ENCODE measurements at regions not wholly inside any gene's neighbourhood (a gene's known extent, or its start where the extent isn't known, plus 50 kb on each side); places are given as distances from the start of the nearest gene placed in this dataset.
A peak's percentile ranks its signal among the peaks of the same experiment; 100 is the strongest.

DNA sequence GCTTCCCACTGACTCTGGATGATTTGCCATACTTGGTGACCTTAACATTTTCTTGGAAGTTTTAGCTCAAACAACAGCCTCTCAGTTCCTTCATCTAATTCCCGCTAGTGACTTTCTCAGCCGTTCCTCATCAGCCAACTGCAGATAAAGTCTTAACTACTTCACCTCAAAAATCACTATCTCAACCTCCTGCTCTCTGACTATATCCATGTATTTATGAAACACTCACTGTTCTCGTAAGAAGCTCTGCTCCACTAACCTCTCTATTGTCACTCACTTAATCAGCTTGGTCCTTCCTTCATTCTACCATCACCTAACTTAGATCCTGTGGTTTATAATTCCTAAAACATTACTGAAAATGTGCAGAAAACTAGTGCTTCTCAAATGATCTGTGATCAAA is 1551.6 kb downstream of the MRPL39 start:
- H3K4me1 ChIP-seq (ENCODE audit: control insufficient read depth, insufficient read depth, low read length) = no peaks in the 10 kb centered on the region
- H3K4me2 ChIP-seq (ENCODE audit: low read length) = no peak overlapping the region
- H3K9ac ChIP-seq (ENCODE audit: low read depth, low read length) = no peak overlapping the region
- H3K36me3 ChIP-seq (ENCODE audit: insufficient read depth, low read length) = no peaks in the 10 kb centered on the region
- no peaks in the 10 kb centered on the region for H3K27me3 ChIP-seq (ENCODE audit: control insufficient read depth, insufficient read depth, low read length)
- H3K9me3 ChIP-seq (replicated peaks; ENCODE audit: low read length) = no peaks in the 10 kb centered on the region
- no peak overlapping the region for H3K4me3 ChIP-seq (ENCODE audit: low read length)

GRCh38 chr21:24050231-24050630 is 1557.0 kb downstream of the MRPL39 start:
- Histone ChIP-seq H3K4me3 (ENCODE audit: low read length) (no peak overlapping the region), H3K9ac (ENCODE audit: low read depth, low read length) (no peak overlapping the region), H3K9me3 (replicated peaks; ENCODE audit: low read length) (no peaks in the 10 kb centered on the region), H3K4me2 (ENCODE audit: low read length) (no peak overlapping the region), H3K36me3 (ENCODE audit: insufficient read depth, low read length) (no peaks in the 10 kb centered on the region), H3K27me3 (ENCODE audit: control insufficient read depth, insufficient read depth, low read length) (no peaks in the 10 kb centered on the region), H3K4me1 (ENCODE audit: control insufficient read depth, insufficient read depth, low read length) (peaks cover 10% of the 10 kb centered on the region)

- H3K4me3 ChIP-seq (ENCODE audit: low read length) = no peak overlapping the region
- H3K9ac ChIP-seq (ENCODE audit: low read depth, low read length) = no peak overlapping the region
- no peaks in the 10 kb centered on the region for H3K36me3 ChIP-seq (ENCODE audit: insufficient read depth, low read length)
- H3K4me1 ChIP-seq (ENCODE audit: control insufficient read depth, insufficient read depth, low read length) = peaks cover 13% of the 10 kb centered on the region
- no peak overlapping the region for H3K4me2 ChIP-seq (ENCODE audit: low read length)
- no peaks in the 10 kb centered on the region for H3K9me3 ChIP-seq (replicated peaks; ENCODE audit: low read length)
- no peaks in the 10 kb centered on the region for H3K27me3 ChIP-seq (ENCODE audit: control insufficient read depth, insufficient read depth, low read length)
Observed at GRCh38 chr21:24046829-24047443, 1560.3 kb downstream of the MRPL39 start.

GRCh38 chr21:24045775-24046215 is 1561.5 kb downstream of the MRPL39 start:
- peak overlapping the region; percentile 49 for H3K4me2 ChIP-seq (ENCODE audit: low read length)
- H3K27me3 ChIP-seq (ENCODE audit: control insufficient read depth, insufficient read depth, low read length) = no peaks in the 10 kb centered on the region
- peaks cover 13% of the 10 kb centered on the region for H3K4me1 ChIP-seq (ENCODE audit: control insufficient read depth, insufficient read depth, low read length)
- no peaks in the 10 kb centered on the region for H3K9me3 ChIP-seq (replicated peaks; ENCODE audit: low read length)
- no peak overlapping the region for H3K4me3 ChIP-seq (ENCODE audit: low read length)
- H3K9ac ChIP-seq (ENCODE audit: low read depth, low read length) = no peak overlapping the region
- H3K36me3 ChIP-seq (ENCODE audit: insufficient read depth, low read length) = no peaks in the 10 kb centered on the region

DNA sequence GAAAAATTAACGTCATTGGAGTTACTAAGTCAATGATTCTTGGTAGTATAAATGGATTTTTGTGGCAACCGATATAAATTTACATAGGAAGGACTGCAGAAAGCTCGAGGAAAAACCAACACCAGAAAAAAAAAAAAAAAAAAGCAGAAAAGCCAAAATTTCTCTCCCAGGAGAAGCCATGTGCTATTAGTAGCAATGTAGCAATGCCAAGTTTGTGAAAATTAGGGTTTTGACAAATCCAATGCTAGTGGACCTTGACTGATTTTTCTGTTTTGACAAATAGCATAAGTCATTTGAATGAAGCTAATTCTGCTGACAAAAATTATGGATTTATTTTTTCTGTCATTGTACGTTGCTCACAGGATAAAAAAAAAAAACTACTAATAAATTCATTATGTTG is 1561.9 kb downstream of the MRPL39 start:
- no peaks in the 10 kb centered on the region for H3K27me3 ChIP-seq (ENCODE audit: control insufficient read depth, insufficient read depth, low read length)
- H3K9me3 ChIP-seq (replicated peaks; ENCODE audit: low read length) = no peaks in the 10 kb centered on the region
- no peak overlapping the region for H3K4me3 ChIP-seq (ENCODE audit: low read length)
- no peaks in the 10 kb centered on the region for H3K36me3 ChIP-seq (ENCODE audit: insufficient read depth, low read length)
- peak overlapping the region; percentile 43 for H3K9ac ChIP-seq (ENCODE audit: low read depth, low read length)
- H3K4me2 ChIP-seq (ENCODE audit: low read length) = peak overlapping the region; percentile 49
- peaks cover 13% of the 10 kb centered on the region for H3K4me1 ChIP-seq (ENCODE audit: control insufficient read depth, insufficient read depth, low read length)

- Histone ChIP-seq H3K9me3 (replicated peaks; ENCODE audit: low read length) (no peaks in the 10 kb centered on the region), H3K9ac (ENCODE audit: low read depth, low read length) (no peak overlapping the region), H3K27me3 (ENCODE audit: control insufficient read depth, insufficient read depth, low read length) (no peaks in the 10 kb centered on the region), H3K4me3 (ENCODE audit: low read length) (no peak overlapping the region), H3K36me3 (ENCODE audit: insufficient read depth, low read length) (no peaks in the 10 kb centered on the region), H3K4me2 (ENCODE audit: low read length) (no peak overlapping the region), H3K4me1 (ENCODE audit: control insufficient read depth, insufficient read depth, low read length) (peaks cover 13% of the 10 kb centered on the region)
Observed at GRCh38 chr21:24042687-24043086, 1564.6 kb downstream of the MRPL39 start.

- Histone ChIP-seq H3K4me1 (ENCODE audit: control insufficient read depth, insufficient read depth, low read length) (no peaks in the 10 kb centered on the region), H3K27me3 (ENCODE audit: control insufficient read depth, insufficient read depth, low read length) (no peaks in the 10 kb centered on the region), H3K4me3 (ENCODE audit: low read length) (no peak overlapping the region), H3K4me2 (ENCODE audit: low read length) (no peak overlapping the region), H3K36me3 (ENCODE audit: insufficient read depth, low read length) (no peaks in the 10 kb centered on the region), H3K9ac (ENCODE audit: low read depth, low read length) (no peak overlapping the region), H3K9me3 (replicated peaks; ENCODE audit: low read length) (no peaks in the 10 kb centered on the region)
Observed at GRCh38 chr21:24032709-24033232, 1574.5 kb downstream of the MRPL39 start.

- H3K27me3 ChIP-seq (ENCODE audit: control insufficient read depth, insufficient read depth, low read length) = no peaks in the 10 kb centered on the region
- no peak overlapping the region for H3K4me3 ChIP-seq (ENCODE audit: low read length)
- H3K9ac ChIP-seq (ENCODE audit: low read depth, low read length) = no peak overlapping the region
- H3K4me1 ChIP-seq (ENCODE audit: control insufficient read depth, insufficient read depth, low read length) = peaks cover 19% of the 10 kb centered on the region
- H3K4me2 ChIP-seq (ENCODE audit: low read length) = no peak overlapping the region
- H3K36me3 ChIP-seq (ENCODE audit: insufficient read depth, low read length) = no peaks in the 10 kb centered on the region
- no peaks in the 10 kb centered on the region for H3K9me3 ChIP-seq (replicated peaks; ENCODE audit: low read length)
Observed at GRCh38 chr21:24027396-24027795, 1579.9 kb downstream of the MRPL39 start.

GRCh38 chr21:24025101-24025500 is 1582.2 kb downstream of the MRPL39 start:
- Histone ChIP-seq H3K4me1 (ENCODE audit: control insufficient read depth, insufficient read depth, low read length) (peaks cover 20% of the 10 kb centered on the region), H3K9ac (ENCODE audit: low read depth, low read length) (peak overlapping the region; percentile 22), H3K4me2 (ENCODE audit: low read length) (peak overlapping the region; percentile 34), H3K36me3 (ENCODE audit: insufficient read depth, low read length) (no peaks in the 10 kb centered on the region), H3K4me3 (ENCODE audit: low read length) (no peak overlapping the region), H3K27me3 (ENCODE audit: control insufficient read depth, insufficient read depth, low read length) (no peaks in the 10 kb centered on the region), H3K9me3 (replicated peaks; ENCODE audit: low read length) (no peaks in the 10 kb centered on the region)

DNA sequence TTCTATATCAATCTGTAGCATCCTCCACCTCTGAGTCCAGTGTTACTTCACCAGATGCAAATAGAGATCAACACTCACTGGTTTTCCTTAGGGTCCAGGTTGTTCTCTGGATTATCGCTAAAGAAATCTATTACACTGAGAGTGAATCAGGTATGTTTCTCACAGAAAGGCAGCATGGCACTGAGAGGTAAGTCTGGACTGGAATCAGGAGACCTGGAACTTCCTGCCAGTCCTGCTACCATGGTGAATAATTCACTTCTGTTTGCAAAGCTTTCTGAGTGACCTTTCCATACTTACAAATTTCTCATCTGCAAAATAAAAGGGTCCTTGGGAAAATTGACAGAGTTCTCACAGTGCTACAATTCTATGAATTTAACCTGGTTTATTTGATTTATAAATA is 1583.3 kb downstream of the MRPL39 start:
- peak overlapping the region; percentile 1 for H3K4me2 ChIP-seq (ENCODE audit: low read length)
- H3K9me3 ChIP-seq (replicated peaks; ENCODE audit: low read length) = no peaks in the 10 kb centered on the region
- H3K36me3 ChIP-seq (ENCODE audit: insufficient read depth, low read length) = no peaks in the 10 kb centered on the region
- H3K4me1 ChIP-seq (ENCODE audit: control insufficient read depth, insufficient read depth, low read length) = peaks cover 20% of the 10 kb centered on the region
- H3K27me3 ChIP-seq (ENCODE audit: control insufficient read depth, insufficient read depth, low read length) = no peaks in the 10 kb centered on the region
- H3K4me3 ChIP-seq (ENCODE audit: low read length) = no peak overlapping the region
- H3K9ac ChIP-seq (ENCODE audit: low read depth, low read length) = no peak overlapping the region

GRCh38 chr21:24023402-24023801 is 1583.9 kb downstream of the MRPL39 start:
- no peak overlapping the region for H3K4me3 ChIP-seq (ENCODE audit: low read length)

DNA sequence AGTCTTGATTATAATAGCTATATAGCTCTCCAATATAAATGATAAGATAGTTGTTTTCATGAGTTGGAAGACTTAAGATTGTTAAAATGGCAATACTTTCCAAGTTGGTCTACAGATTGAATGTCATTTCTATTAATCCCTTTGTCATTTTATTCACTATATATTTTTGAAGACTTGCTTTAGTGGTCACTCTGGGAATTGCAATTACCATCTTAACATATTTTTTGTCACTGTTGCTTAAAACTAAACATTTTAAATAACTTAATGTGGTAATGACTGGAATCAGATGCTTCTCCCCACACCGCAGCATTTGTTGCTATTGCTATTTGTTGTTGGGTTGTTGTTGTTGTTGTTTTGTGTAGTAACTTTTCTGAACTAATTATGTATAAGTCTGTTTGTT is 1592.9 kb downstream of the MRPL39 start:
- no peaks in the 10 kb centered on the region for H3K9me3 ChIP-seq (replicated peaks; ENCODE audit: low read length)
- no peaks in the 10 kb centered on the region for H3K27me3 ChIP-seq (ENCODE audit: control insufficient read depth, insufficient read depth, low read length)
- H3K4me3 ChIP-seq (ENCODE audit: low read length) = no peak overlapping the region

More at GRCh38 chr21:24023402-24023801, 1583.9 kb downstream of the MRPL39 start:
- H3K36me3 ChIP-seq (ENCODE audit: insufficient read depth, low read length) = no peaks in the 10 kb centered on the region
- H3K4me2 ChIP-seq (ENCODE audit: low read length) = peak overlapping the region; percentile 1
- no peak overlapping the region for H3K9ac ChIP-seq (ENCODE audit: low read depth, low read length)
- peaks cover 20% of the 10 kb centered on the region for H3K4me1 ChIP-seq (ENCODE audit: control insufficient read depth, insufficient read depth, low read length)
- H3K27me3 ChIP-seq (ENCODE audit: control insufficient read depth, insufficient read depth, low read length) = no peaks in the 10 kb centered on the region
- H3K9me3 ChIP-seq (replicated peaks; ENCODE audit: low read length) = no peaks in the 10 kb centered on the region

More for the DNA sequence above, 1592.9 kb downstream of the MRPL39 start:
- Histone ChIP-seq H3K4me2 (ENCODE audit: low read length) (no peak overlapping the region), H3K36me3 (ENCODE audit: insufficient read depth, low read length) (no peaks in the 10 kb centered on the region), H3K9ac (ENCODE audit: low read depth, low read length) (no peak overlapping the region), H3K4me1 (ENCODE audit: control insufficient read depth, insufficient read depth, low read length) (no peaks in the 10 kb centered on the region)
